SU-DHL-6 (cell line): ENCODE measurements at regions not wholly inside any gene's neighbourhood (a gene's known extent, or its start where the extent isn't known, plus 50 kb on each side); places are given as distances from the start of the nearest gene placed in this dataset.

Experiments used
- H2AFZ ChIP-seq: fragments of 200-600 bp; sonication (generic); 2 replicates; pipeline ENCODE4 v1.6.1; 2014; ENCODE audit warnings: low read depth, mild to moderate bottlenecking, moderate library complexity, mixed read lengths, antibody characterized with exemption, low read length; ENCODE audit not compliant: severe bottlenecking
- H3F3A ChIP-seq: fragments of 200-600 bp; shearing (Covaris generic); 2 replicates; pipeline ENCODE4 v1.6.0; 2016; ENCODE audit warnings: antibody characterized with exemption, mild to moderate bottlenecking; ENCODE audit not compliant: insufficient read depth
- H3K27ac ChIP-seq: fragments of 200-600 bp; sonication (generic); 2 replicates; pipeline ENCODE4 v1.5.1; 2016; ENCODE audit warnings: low read depth, mild to moderate bottlenecking, low read length, moderate library complexity, mixed read lengths
- H3K27me3 ChIP-seq: fragments of 200-600 bp; sonication (generic), shearing (Covaris generic); 2 replicates; pipeline ENCODE4 v1.6.0; 2014; ENCODE audit warnings: mild to moderate bottlenecking, low read length
- H3K36me3 ChIP-seq: fragments of 200-600 bp; sonication (generic); 2 replicates; pipeline ENCODE4 v1.6.1; 2014; ENCODE audit warnings: mild to moderate bottlenecking, low read length, mixed read lengths
- H3K4me2 ChIP-seq: fragments of 300-600, 200-600 bp; shearing (Covaris generic), sonication (generic); 2 replicates; pipeline ENCODE4 v1.6.0; 2014; ENCODE audit warnings: low read length, low read depth, mild to moderate bottlenecking; ENCODE audit not compliant: poor library complexity, severe bottlenecking
- H3K4me3 ChIP-seq: fragments of 200-600 bp; sonication (generic); 2 replicates; pipeline ENCODE4 v1.5.1; 2014; ENCODE audit warnings: antibody characterized with exemption, low read length, mild to moderate bottlenecking, mixed read lengths; ENCODE audit not compliant: insufficient read depth, poor library complexity, severe bottlenecking
- H3K79me2 ChIP-seq: fragments of 200-600 bp; sonication (generic); 2 replicates; pipeline ENCODE4 v1.6.1; 2014; ENCODE audit warnings: mild to moderate bottlenecking, low read length, moderate library complexity; ENCODE audit not compliant: insufficient read depth
- H3K9ac ChIP-seq: fragments of 200-600 bp; sonication (generic); 2 replicates; pipeline ENCODE4 v1.7.0; 2014; ENCODE audit warnings: mild to moderate bottlenecking, low read length
- H3K9me2 ChIP-seq: fragments of 200-600 bp; sonication (generic); replicated peaks from 2 replicates; pipeline ENCODE4 v1.6.1; 2014; ENCODE audit warnings: low read length; ENCODE audit not compliant: insufficient read depth
- H3K9me3 ChIP-seq: fragments of 200-600 bp; sonication (generic); 2 replicates; pipeline ENCODE4 v1.6.1; 2014; ENCODE audit warnings: low read length, mixed read lengths; ENCODE audit not compliant: insufficient read depth
- H4K20me1 ChIP-seq: fragments of 200-600 bp; sonication (generic); 2 replicates; pipeline ENCODE4 v1.6.1; 2014; ENCODE audit warnings: low read depth, mild to moderate bottlenecking, antibody characterized with exemption, low read length, moderate library complexity, mixed read lengths
- EZH2phosphoT487 ChIP-seq: fragments of 200-600 bp; sonication (generic), shearing (Covaris generic); conservative IDR thresholded peaks from 2 replicates; pipeline ENCODE4 v1.6.1; 2018; ENCODE audit warnings: mild to moderate bottlenecking, antibody characterized with exemption, low read length, moderate library complexity, mixed read lengths
- TF ChIP-seq, protein P1 (sequence below): fragments of 200-600 bp; sonication (generic); IDR thresholded peaks from one replicate; pipeline ENCODE4 v1.5.1; 2017; ENCODE audit warnings: antibody characterized with exemption, mild to moderate bottlenecking, low read length, moderate library complexity; ENCODE audit not compliant: insufficient read depth, poor library complexity, severe bottlenecking

DNA sequence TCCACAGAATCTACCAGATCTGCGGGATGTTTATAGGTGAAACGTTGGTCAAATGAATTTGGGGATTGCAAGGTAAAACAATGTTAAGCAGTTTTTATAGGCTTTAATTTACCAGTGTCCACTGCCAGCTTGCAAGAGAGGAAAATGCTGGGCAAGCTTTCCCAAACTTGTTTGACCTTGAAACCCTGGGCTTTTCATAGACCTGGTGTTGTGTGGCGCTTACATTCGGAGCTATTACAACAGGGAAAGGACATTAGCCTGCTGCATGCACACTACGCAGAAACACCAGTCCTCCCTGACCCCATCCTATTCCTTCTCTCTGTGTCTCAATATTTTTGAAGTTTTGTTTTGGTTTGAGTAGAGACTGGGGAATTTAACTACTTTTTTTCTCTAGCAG lies 59.6 kb upstream of the AGPS start:
- Histone ChIP-seq H3K36me3 (no peaks in the 10 kb centered on the region), H3K9ac (no peak overlapping the region), H3K9me3 (no peaks in the 10 kb centered on the region), H3K27ac (no peak overlapping the region), H3K79me2 (no peaks in the 10 kb centered on the region), H3K4me2 (no peak overlapping the region), H4K20me1 (no peaks in the 10 kb centered on the region), H3F3A (no peaks in the 10 kb centered on the region; the same call in 1 of the 2 replicates), H3K4me3 (no peak overlapping the region), H3K9me2 (no peaks in the 10 kb centered on the region), H3K27me3 (no peaks in the 10 kb centered on the region), H2AFZ (peak overlapping the region; percentile 77)
- TF ChIP-seq EZH2phosphoT487 = no peak
- TF ChIP-seq, protein P1, sequence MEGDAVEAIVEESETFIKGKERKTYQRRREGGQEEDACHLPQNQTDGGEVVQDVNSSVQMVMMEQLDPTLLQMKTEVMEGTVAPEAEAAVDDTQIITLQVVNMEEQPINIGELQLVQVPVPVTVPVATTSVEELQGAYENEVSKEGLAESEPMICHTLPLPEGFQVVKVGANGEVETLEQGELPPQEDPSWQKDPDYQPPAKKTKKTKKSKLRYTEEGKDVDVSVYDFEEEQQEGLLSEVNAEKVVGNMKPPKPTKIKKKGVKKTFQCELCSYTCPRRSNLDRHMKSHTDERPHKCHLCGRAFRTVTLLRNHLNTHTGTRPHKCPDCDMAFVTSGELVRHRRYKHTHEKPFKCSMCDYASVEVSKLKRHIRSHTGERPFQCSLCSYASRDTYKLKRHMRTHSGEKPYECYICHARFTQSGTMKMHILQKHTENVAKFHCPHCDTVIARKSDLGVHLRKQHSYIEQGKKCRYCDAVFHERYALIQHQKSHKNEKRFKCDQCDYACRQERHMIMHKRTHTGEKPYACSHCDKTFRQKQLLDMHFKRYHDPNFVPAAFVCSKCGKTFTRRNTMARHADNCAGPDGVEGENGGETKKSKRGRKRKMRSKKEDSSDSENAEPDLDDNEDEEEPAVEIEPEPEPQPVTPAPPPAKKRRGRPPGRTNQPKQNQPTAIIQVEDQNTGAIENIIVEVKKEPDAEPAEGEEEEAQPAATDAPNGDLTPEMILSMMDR = no peak

DNA sequence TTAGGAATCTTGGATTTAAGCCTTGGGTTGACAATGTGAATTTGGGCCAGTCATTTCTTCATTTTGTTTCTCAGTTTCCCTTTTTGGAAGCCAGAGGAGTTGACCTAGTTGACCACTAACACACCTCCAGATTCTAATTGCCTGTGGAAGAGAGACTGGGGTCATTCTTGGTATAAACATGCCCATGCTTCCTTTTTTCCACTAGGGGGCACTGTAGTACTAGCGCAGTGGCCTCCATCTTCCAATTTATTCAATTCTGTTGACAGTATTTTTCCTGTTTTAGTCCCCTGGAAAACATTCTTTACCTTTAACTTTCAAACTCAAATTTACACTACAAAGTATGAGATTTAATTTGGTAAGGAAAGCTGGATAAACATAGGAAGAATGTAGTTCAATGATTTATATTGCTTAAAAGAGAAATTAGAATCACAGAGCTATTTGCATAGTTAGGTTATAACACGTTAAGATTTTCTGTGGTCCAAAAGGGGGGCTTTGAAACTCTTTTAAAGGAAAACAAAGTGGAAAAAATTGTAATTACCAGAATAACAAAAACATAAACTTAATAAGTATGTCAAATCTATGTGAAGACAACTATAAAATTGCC lies 57.5 kb upstream of the AGPS start:
- Histone ChIP-seq H3K27me3 (no peaks in the 10 kb centered on the region), H2AFZ (no peak overlapping the region), H3K36me3 (no peaks in the 10 kb centered on the region), H4K20me1 (no peaks in the 10 kb centered on the region), H3K9me3 (no peaks in the 10 kb centered on the region), H3F3A (no peaks in the 10 kb centered on the region; the same call in 1 of the 2 replicates), H3K27ac (no peak overlapping the region), H3K9ac (no peak overlapping the region), H3K79me2 (no peaks in the 10 kb centered on the region), H3K9me2 (no peaks in the 10 kb centered on the region), H3K4me2 (no peak overlapping the region), H3K4me3 (no peak overlapping the region)
- TF ChIP-seq, protein P1 = peak; percentile 87
- no peak for TF ChIP-seq EZH2phosphoT487

DNA sequence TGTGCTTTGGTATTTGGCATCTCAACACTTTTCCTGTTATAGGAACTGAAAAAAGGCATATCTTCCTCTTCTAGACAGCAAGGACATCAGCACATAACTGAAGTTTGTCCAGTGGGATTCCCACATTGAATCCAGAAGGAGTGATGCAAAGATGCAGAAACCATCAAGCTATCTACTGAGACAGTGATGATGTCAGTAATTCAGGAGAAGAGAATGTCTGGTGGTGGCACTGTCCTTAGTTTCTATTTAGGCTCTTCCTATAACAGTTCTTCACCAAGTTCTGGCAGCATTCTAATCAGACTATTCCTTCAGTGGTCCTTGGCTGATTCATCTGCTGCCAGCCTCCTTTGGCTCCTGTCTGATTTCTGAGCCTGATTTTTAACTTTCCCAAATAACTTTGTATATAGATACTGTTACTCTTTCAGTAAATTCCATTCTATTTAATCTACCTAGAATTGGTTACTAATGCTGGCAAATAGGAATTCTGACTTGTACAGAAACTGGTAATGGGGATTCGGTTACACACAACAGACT lies 56.6 kb upstream of the AGPS start:
- no peaks in the 10 kb centered on the region for H3K9me2 ChIP-seq
- TF ChIP-seq, protein P1 = no peak
- no peak for TF ChIP-seq EZH2phosphoT487
- no peak overlapping the region for H3K9ac ChIP-seq
- no peak overlapping the region for H3K4me3 ChIP-seq
- no peak overlapping the region for H3K27ac ChIP-seq
- no peaks in the 10 kb centered on the region for H3K27me3 ChIP-seq
- H3F3A ChIP-seq = no peaks in the 10 kb centered on the region; the same call in 1 of the 2 replicates
- no peaks in the 10 kb centered on the region for H3K9me3 ChIP-seq
- no peaks in the 10 kb centered on the region for H3K79me2 ChIP-seq
- H3K36me3 ChIP-seq = no peaks in the 10 kb centered on the region
- no peak overlapping the region for H3K4me2 ChIP-seq
- no peaks in the 10 kb centered on the region for H4K20me1 ChIP-seq
- no peak overlapping the region for H2AFZ ChIP-seq
